H9 (cell line): ENCODE measurements at regions not wholly inside any gene's neighbourhood (a gene's known extent, or its start where the extent isn't known, plus 50 kb on each side); places are given as distances from the start of the nearest gene placed in this dataset.

Experiments used
- DNase-seq: peaks from one replicate; pipeline ENCODE4 v3.0.0-alpha.2; 2017
- H2AFZ ChIP-seq: one replicate; pipeline ENCODE4 v1.6.1; 2013; ENCODE audit warnings: mild to moderate bottlenecking, low read length, control low read depth, moderate library complexity
- H2AK5ac ChIP-seq: 2 replicates; pipeline ENCODE4 v1.6.1; 2013; ENCODE audit warnings: low read length, control low read depth, mixed read lengths; ENCODE audit not compliant: insufficient read length
- H2BK120ac ChIP-seq: one replicate; pipeline ENCODE4 v1.6.1; 2013; ENCODE audit warnings: low read depth, mild to moderate bottlenecking, low read length, control low read depth, inconsistent platforms; ENCODE audit not compliant: poor library complexity, severe bottlenecking
- H2BK12ac ChIP-seq: 2 replicates; pipeline ENCODE4 v1.6.1; 2013; ENCODE audit warnings: low read length, control low read depth, mixed read lengths, low read depth; ENCODE audit not compliant: insufficient read length
- H2BK15ac ChIP-seq: 2 replicates; pipeline ENCODE4 v1.6.1; 2013; ENCODE audit warnings: low read depth, low read length, control low read depth
- H2BK20ac ChIP-seq: one replicate; pipeline ENCODE4 v1.6.1; 2013; ENCODE audit warnings: low read depth, mild to moderate bottlenecking, low read length, control low read depth, inconsistent platforms; ENCODE audit not compliant: poor library complexity, severe bottlenecking
- H2BK5ac ChIP-seq: 2 replicates; pipeline ENCODE4 v1.6.1; 2013; ENCODE audit warnings: low read length, control low read depth, mixed read lengths; ENCODE audit not compliant: insufficient read length
- H3K14ac ChIP-seq: 2 replicates; pipeline ENCODE4 v1.6.1; 2013; ENCODE audit warnings: low read length, control low read depth; ENCODE audit not compliant: insufficient read depth
- H3K18ac ChIP-seq: 2 replicates; pipeline ENCODE4 v1.6.1; 2013; ENCODE audit warnings: low read depth, mild to moderate bottlenecking, mixed read lengths, low read length, control low read depth; ENCODE audit not compliant: insufficient read length
- H3K23ac ChIP-seq: 2 replicates; pipeline ENCODE4 v1.6.1; 2013; ENCODE audit warnings: low read length, control low read depth, mixed read lengths, low read depth; ENCODE audit not compliant: insufficient read length
- H3K23me2 ChIP-seq: 2 replicates; pipeline ENCODE4 v1.6.1; 2013; ENCODE audit warnings: low read depth, mild to moderate bottlenecking, mixed read lengths, low read length, control low read depth; ENCODE audit not compliant: insufficient read length, poor library complexity, severe bottlenecking
- H3K27ac ChIP-seq: 2 replicates; pipeline ENCODE4 v1.5.1; 2013; ENCODE audit warnings: low read length, control low read depth, mixed read lengths, low read depth; ENCODE audit not compliant: insufficient read length
- H3K27me3 ChIP-seq: 2 replicates; pipeline ENCODE4 v1.6.1; 2013; ENCODE audit warnings: low read length, control low read depth, inconsistent platforms; ENCODE audit not compliant: insufficient read depth
- H3K4ac ChIP-seq: 2 replicates; pipeline ENCODE4 v1.6.1; 2013; ENCODE audit warnings: low read depth, mild to moderate bottlenecking, control low read depth, inconsistent platforms, low read length, moderate library complexity
- H3K4me1 ChIP-seq: 2 replicates; pipeline ENCODE4 v1.6.1; 2013; ENCODE audit warnings: low read length, control low read depth, inconsistent platforms; ENCODE audit not compliant: insufficient read depth
- H3K4me2 ChIP-seq: 2 replicates; pipeline ENCODE4 v1.6.1; 2013; ENCODE audit warnings: low read length, control low read depth, mixed read lengths; ENCODE audit not compliant: insufficient read length, insufficient read depth
- H3K56ac ChIP-seq: 2 replicates; pipeline ENCODE4 v1.6.1; 2013; ENCODE audit warnings: low read depth, mild to moderate bottlenecking, mixed read lengths, low read length, control low read depth; ENCODE audit not compliant: insufficient read length
- H3K79me1 ChIP-seq: 2 replicates; pipeline ENCODE4 v1.6.1; 2013; ENCODE audit warnings: low read depth, mild to moderate bottlenecking, moderate library complexity, low read length, control low read depth, inconsistent platforms; ENCODE audit not compliant: insufficient read depth, poor library complexity, severe bottlenecking
- H3K79me2 ChIP-seq: 2 replicates; pipeline ENCODE4 v1.6.1; 2013; ENCODE audit warnings: low read length, control low read depth, inconsistent platforms; ENCODE audit not compliant: insufficient read depth
- H3K9ac ChIP-seq: 2 replicates; pipeline ENCODE4 v1.6.1; 2013; ENCODE audit warnings: low read length, control low read depth, mixed read lengths; ENCODE audit not compliant: insufficient read length; ENCODE audit errors: extremely low read depth
- H3K9me3 ChIP-seq: one replicate; pipeline ENCODE4 v1.6.1; 2013; ENCODE audit warnings: low read depth, low read length, inconsistent platforms; ENCODE audit not compliant: control insufficient read depth
- H3T11ph ChIP-seq: one replicate; pipeline ENCODE4 v1.6.1; 2013; ENCODE audit warnings: mild to moderate bottlenecking, low read length, control low read depth, inconsistent platforms
- H4K20me1 ChIP-seq: one replicate; pipeline ENCODE4 v1.6.1; 2013; ENCODE audit not compliant: control insufficient read depth, insufficient read length, insufficient read depth
- H4K5ac ChIP-seq: 2 replicates; pipeline ENCODE4 v1.6.1; 2013; ENCODE audit warnings: low read depth, mild to moderate bottlenecking, mixed read lengths, low read length, control low read depth; ENCODE audit not compliant: insufficient read length
- H4K8ac ChIP-seq: replicated peaks from 2 replicates; pipeline ENCODE4 v1.6.1; 2013; ENCODE audit warnings: low read length, control low read depth, mixed read lengths, low read depth; ENCODE audit not compliant: insufficient read length
- H4K91ac ChIP-seq: 2 replicates; pipeline ENCODE4 v1.6.1; 2013; ENCODE audit warnings: low read depth, mild to moderate bottlenecking, moderate library complexity, mixed read lengths, low read length, control low read depth; ENCODE audit not compliant: insufficient read length
- H3K27ac Mint-ChIP-seq, 3 experiments: 2 replicates in 2 of 3; 3 replicates in 1 of 3; pipeline ENCODE4 v1.8.0; 2020 to 2021; ENCODE audit warnings: mixed read lengths in 3 of 3, mild to moderate bottlenecking in 1 of 3, moderate library complexity in 1 of 3
- H3K27me3 Mint-ChIP-seq: 2 replicates; pipeline ENCODE4 v1.8.0; 2021; ENCODE audit warnings: low read depth, mild to moderate bottlenecking, moderate library complexity, mixed read lengths
- H3K36me3 Mint-ChIP-seq, 3 experiments: 2 replicates in 2 of 3; 3 replicates in 1 of 3; pipeline ENCODE4 v1.8.0; 2020 to 2021; ENCODE audit warnings: low read depth in 3 of 3, mixed read lengths in 3 of 3; ENCODE audit not compliant: insufficient read depth in 1 of 3
- H3K4me1 Mint-ChIP-seq, 2 experiments: 2 replicates each; pipeline ENCODE4 v1.8.0; 2020; ENCODE audit warnings: mixed read lengths in 2 of 2
- H3K4me3 Mint-ChIP-seq, 2 experiments: 2 replicates in 1 of 2; 3 replicates in 1 of 2; pipeline ENCODE4 v1.8.0; 2020 to 2021; ENCODE audit warnings: mild to moderate bottlenecking in 2 of 2, mixed read lengths in 2 of 2, moderate library complexity in 1 of 2
- H3K9me3 Mint-ChIP-seq, 2 experiments: 2 replicates in 1 of 2; 3 replicates in 1 of 2; pipeline ENCODE4 v1.8.0; 2020; ENCODE audit warnings: mild to moderate bottlenecking in 2 of 2, mixed read lengths in 2 of 2, moderate library complexity in 1 of 2
- CTCF ChIP-seq: fragments of 200-600 bp; sonication (generic); conservative IDR thresholded peaks from 3 replicates; pipeline ENCODE4 v1.8.0; 2021; ENCODE audit warnings: antibody characterized with exemption, mild to moderate bottlenecking
- WGBS: extraction: QIAGEN DNeasy Blood & Tissue Kit; methylation state at CpG from one replicate; pipeline ENCODE4 v1.1.7; 2013; ENCODE audit warnings: missing lambda C conversion rate, low lambda C conversion rate, mixed read lengths; ENCODE audit not compliant: insufficient read length; ENCODE audit errors: extremely low coverage; 5-methylcytosine and 5-hydroxymethylcytosine counted together

GRCh38 chr10:129171812-129172211 lies 295.2 kb upstream of the MGMT start:
- no peak overlapping the region for H2AK5ac ChIP-seq
- no peak overlapping the region for H3T11ph ChIP-seq
- H3K14ac ChIP-seq = no peak overlapping the region
- H2BK5ac ChIP-seq = no peak overlapping the region
- H3K56ac ChIP-seq = no peak overlapping the region
- no peaks in the 10 kb centered on the region; a peak in 1 of 7 replicates for H3K36me3 Mint-ChIP-seq
- H3K4me2 ChIP-seq = no peak overlapping the region
- H3K9ac ChIP-seq = no peak overlapping the region
- DNase-seq = no peak
- no peak overlapping the region for H4K5ac ChIP-seq
- no peak overlapping the region for H4K91ac ChIP-seq
- no peak overlapping the region for H3K27ac ChIP-seq
- H4K20me1 ChIP-seq = no peaks in the 10 kb centered on the region
- no peak overlapping the region for H3K23ac ChIP-seq
- peaks cover 3% of the 10 kb centered on the region; the same call in 1 of the 2 replicates for H3K27me3 Mint-ChIP-seq
- H2BK12ac ChIP-seq = no peak overlapping the region
- H2BK15ac ChIP-seq = no peak overlapping the region
- no peaks in the 10 kb centered on the region for H3K9me3 Mint-ChIP-seq
- no peak overlapping the region for H4K8ac ChIP-seq
- H3K18ac ChIP-seq = no peak overlapping the region
- peaks cover 5 to 8% of the 10 kb centered on the region in 2 experiments for H3K4me1 Mint-ChIP-seq
- H2AFZ ChIP-seq = no peak overlapping the region
- H3K9me3 ChIP-seq = no peaks in the 10 kb centered on the region
- no peak overlapping the region for H3K27ac Mint-ChIP-seq
- no peaks in the 10 kb centered on the region for H3K27me3 ChIP-seq
- TF ChIP-seq CTCF = no peak
- H3K79me2 ChIP-seq = no peaks in the 10 kb centered on the region
- no peaks in the 10 kb centered on the region for H3K23me2 ChIP-seq
- H3K4ac ChIP-seq = no peak overlapping the region
- H3K4me3 Mint-ChIP-seq = no peak overlapping the region
- no CpG with 5 or more reads among the region's 3 CpGs for WGBS
- no peaks in the 10 kb centered on the region for H3K4me1 ChIP-seq
- no peak overlapping the region for H2BK120ac ChIP-seq
- no peaks in the 10 kb centered on the region for H3K79me1 ChIP-seq
- H2BK20ac ChIP-seq = no peak overlapping the region
